H1 (cell line): ENCODE measurements at regions not wholly inside any gene's neighbourhood (a gene's known extent, or its start where the extent isn't known, plus 50 kb on each side); places are given as distances from the start of the nearest gene placed in this dataset.

Experiments
- BCL11A ChIP-seq, 2 experiments: IDR thresholded peaks; one replicate each; pipeline ENCODE4 v1.6.1; 2011; ENCODE audit warnings: low read depth in 2 of 2, low read length in 2 of 2, mild to moderate bottlenecking in 2 of 2
- HDAC2 ChIP-seq, 2 experiments: fragments of 300-600 bp in 1 of 2; sonication (generic) in 1 of 2; IDR thresholded peaks; 2 replicates each; pipeline ENCODE4 v1.6.1; 2011 to 2012; ENCODE audit warnings: low read depth in 2 of 2, low read length in 2 of 2, mild to moderate bottlenecking in 2 of 2, moderate library complexity in 2 of 2, borderline replicate concordance in 1 of 2, inconsistent platforms in 1 of 2
- POLR2AphosphoS5 ChIP-seq: IDR thresholded peaks from 2 replicates; pipeline ENCODE4 v1.6.1; 2011; ENCODE audit warnings: low read depth, low read length
- RXRA ChIP-seq: IDR thresholded peaks from 2 replicates; pipeline ENCODE4 v1.6.1; 2011; ENCODE audit warnings: low read depth, mild to moderate bottlenecking, low read length, moderate library complexity; ENCODE audit not compliant: insufficient read depth
- SP2 ChIP-seq: IDR thresholded peaks from 2 replicates; pipeline ENCODE4 v1.6.1; 2012; ENCODE audit warnings: mild to moderate bottlenecking, low read length, inconsistent platforms
- TEAD4 ChIP-seq: IDR thresholded peaks from 2 replicates; pipeline ENCODE4 v1.6.1; 2012; ENCODE audit warnings: low read depth, low read length, inconsistent platforms, mixed read lengths

- no peak for TF ChIP-seq POLR2AphosphoS5
- no peak for TF ChIP-seq SP2
- TF ChIP-seq RXRA: no peak
- no peak for TF ChIP-seq HDAC2 (IDR thresholded peaks at IDR 0.05; ENCODE audit: borderline replicate concordance in 1 of 2, low read depth in 2 of 2, low read length in 2 of 2)
- no peak for TF ChIP-seq BCL11A (IDR thresholded peaks at IDR 0.05; ENCODE audit: low read depth in 2 of 2, low read length in 2 of 2)
- TF ChIP-seq TEAD4: no peak
These were observed 53.8 kb upstream of the SNX2 start (continued) for GRCh38 chr5:122721127-122721526.
